Neural progenitor cell (in vitro differentiated cells): ENCODE measurements at regions not wholly inside any gene's neighbourhood (a gene's known extent, or its start where the extent isn't known, plus 50 kb on each side); places are given as distances from the start of the nearest gene placed in this dataset.
A peak's percentile ranks its signal among the peaks of the same experiment; 100 is the strongest.

Source experiments
- DNase-seq: peaks from one replicate; pipeline ENCODE4 v3.0.0-alpha.2; 2016; ENCODE audit warnings: low spot score
- H2AFZ ChIP-seq: fragments of 200-600 bp; sonication (generic); replicated peaks from 2 replicates; pipeline ENCODE4 v1.6.1; 2016; ENCODE audit warnings: antibody characterized with exemption
- H3F3A ChIP-seq: fragments of 200-600 bp; sonication (generic); 2 replicates; pipeline ENCODE4 v1.6.1; 2016; ENCODE audit warnings: antibody characterized with exemption, low read depth
- H3K27ac ChIP-seq: fragments of 200-600 bp; sonication (generic); 2 replicates; pipeline ENCODE4 v1.5.1; 2016; ENCODE audit warnings: mild to moderate bottlenecking
- H3K27me3 ChIP-seq: fragments of 200-600 bp; sonication (generic); 2 replicates; pipeline ENCODE4 v1.6.1; 2016; ENCODE audit warnings: mild to moderate bottlenecking, moderate library complexity
- H3K36me3 ChIP-seq: fragments of 200-600 bp; sonication (generic); 2 replicates; pipeline ENCODE4 v1.5.1; 2016
- H3K4me1 ChIP-seq: fragments of 200-600 bp; sonication (generic); 2 replicates; pipeline ENCODE4 v1.6.1; 2016; ENCODE audit warnings: mixed run types
- H3K4me2 ChIP-seq: fragments of 200-600 bp; sonication (generic); 2 replicates; pipeline ENCODE4 v1.6.1; 2016
- H3K4me3 ChIP-seq: fragments of 200-600 bp; sonication (generic); 2 replicates; pipeline ENCODE4 v1.5.1; 2016
- H3K79me2 ChIP-seq: fragments of 200-600 bp; sonication (generic); 2 replicates; pipeline ENCODE4 v1.6.1; 2016; ENCODE audit warnings: low read depth
- H3K9ac ChIP-seq: fragments of 200-600 bp; sonication (generic); 2 replicates; pipeline ENCODE4 v1.6.1; 2016
- H3K9me3 ChIP-seq: fragments of 200-600 bp; sonication (generic); 2 replicates; pipeline ENCODE4 v1.5.1; 2016; ENCODE audit warnings: low read depth
- H4K20me1 ChIP-seq: fragments of 200-600 bp; sonication (generic); 2 replicates; pipeline ENCODE4 v1.6.1; 2016; ENCODE audit warnings: low read depth
- H3K27ac Mint-ChIP-seq: 3 replicates; pipeline ENCODE4 v1.8.0; 2021; ENCODE audit warnings: mixed read lengths
- H3K27me3 Mint-ChIP-seq: 2 replicates; pipeline ENCODE4 v1.8.0; 2022; ENCODE audit warnings: low read depth, mild to moderate bottlenecking, inconsistent platforms, moderate library complexity, mixed read lengths; ENCODE audit not compliant: insufficient read depth
- H3K36me3 Mint-ChIP-seq: 3 replicates; pipeline ENCODE4 v1.8.0; 2021; ENCODE audit warnings: mixed read lengths
- H3K4me1 Mint-ChIP-seq: 3 replicates; pipeline ENCODE4 v1.8.0; 2021; ENCODE audit warnings: mixed read lengths
- H3K4me3 Mint-ChIP-seq: 3 replicates; pipeline ENCODE4 v1.8.0; 2021; ENCODE audit warnings: mild to moderate bottlenecking, moderate library complexity, mixed read lengths
- H3K9me3 Mint-ChIP-seq: 3 replicates; pipeline ENCODE4 v1.8.0; 2020; ENCODE audit warnings: mixed read lengths
- CTCF ChIP-seq: fragments of 200-600 bp; sonication (generic); IDR thresholded peaks from 2 replicates; pipeline ENCODE4 v1.5.1; 2017; ENCODE audit warnings: antibody characterized with exemption, mild to moderate bottlenecking
- EZH2 ChIP-seq: fragments of 200-600 bp; sonication (generic); IDR thresholded peaks from 2 replicates; pipeline ENCODE4 v1.6.1; 2017; ENCODE audit warnings: antibody characterized with exemption, mild to moderate bottlenecking, moderate library complexity
- EZH2phosphoT487 ChIP-seq: fragments of 200-600 bp; sonication (generic); IDR thresholded peaks from 2 replicates; pipeline ENCODE4 v1.6.1; 2017; ENCODE audit warnings: antibody characterized with exemption

- no peaks in the 10 kb centered on the region for H3K4me1 ChIP-seq
- H3K9me3 ChIP-seq, result peaks cover 4% of the 10 kb centered on the region
- no peak overlapping the region for H3K27ac ChIP-seq
- peak overlapping the region; percentile 82 for H2AFZ ChIP-seq
- Mint-ChIP-seq H3K9me3 (peaks cover 2% of the 10 kb centered on the region), H3K4me1 (peaks cover 6% of the 10 kb centered on the region), H3K36me3 (no peaks in the 10 kb centered on the region), H3K27me3 (peaks cover 3% of the 10 kb centered on the region), H3K27ac (no peak overlapping the region), H3K4me3 (no peak overlapping the region)
- no peaks in the 10 kb centered on the region for H4K20me1 ChIP-seq
- no peak for TF ChIP-seq CTCF
- TF ChIP-seq EZH2, result no peak
- TF ChIP-seq EZH2phosphoT487, result no peak
- H3K79me2 ChIP-seq, result no peaks in the 10 kb centered on the region
- no peak overlapping the region for H3K4me3 ChIP-seq
- no peaks in the 10 kb centered on the region for H3K36me3 ChIP-seq
- peak; percentile 9 for DNase-seq
- no peaks in the 10 kb centered on the region for H3K27me3 ChIP-seq
- no peak overlapping the region for H3K4me2 ChIP-seq
- no peaks in the 10 kb centered on the region for H3F3A ChIP-seq
- H3K9ac ChIP-seq, result no peak overlapping the region
These were observed 262.4 kb upstream of the CDH8 start for GRCh38 chr16:62298600-62298999.

DNA sequence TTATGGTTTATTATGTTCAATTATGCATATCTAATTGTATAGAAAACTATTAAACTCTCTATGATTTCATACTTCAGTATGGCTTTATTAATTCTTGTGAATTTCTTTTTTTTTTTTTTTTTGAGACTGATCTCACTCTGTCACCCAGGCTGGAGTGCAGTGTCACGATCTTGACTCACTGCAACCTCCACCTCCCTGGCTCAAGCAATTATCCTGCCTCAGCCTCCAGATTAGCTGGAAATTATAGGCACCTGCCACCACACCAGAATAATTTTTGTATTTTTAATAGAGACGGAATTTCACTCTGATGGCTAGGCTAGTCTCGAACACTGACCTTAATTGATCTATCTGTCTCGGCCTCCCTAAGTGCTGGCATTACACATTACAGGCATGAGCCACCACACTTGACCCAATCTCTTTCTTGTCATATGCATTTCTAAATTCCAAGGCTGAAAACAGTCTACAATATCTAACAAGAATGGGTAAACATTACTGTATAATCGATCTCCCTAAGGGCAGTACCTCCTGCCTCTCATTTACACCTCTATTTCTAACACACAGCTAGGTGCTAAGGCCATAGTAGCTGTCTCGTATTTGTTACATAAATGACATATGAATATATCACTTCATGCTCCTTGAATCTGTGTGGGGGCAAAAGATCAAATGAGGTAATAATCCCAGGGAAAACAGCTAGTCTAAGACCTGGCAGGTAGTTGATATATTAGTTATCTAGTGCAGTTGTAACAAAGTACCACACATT, 258.2 kb upstream of the CDH8 start:
- no peak overlapping the region for H3K4me2 ChIP-seq
- no peak for DNase-seq
- H3K4me1 ChIP-seq, result no peaks in the 10 kb centered on the region
- Mint-ChIP-seq H3K27me3 (no peaks in the 10 kb centered on the region), H3K4me1 (peaks cover 6% of the 10 kb centered on the region), H3K36me3 (no peaks in the 10 kb centered on the region), H3K4me3 (no peak overlapping the region), H3K9me3 (no peaks in the 10 kb centered on the region), H3K27ac (no peak overlapping the region)
- H3K4me3 ChIP-seq, result no peak overlapping the region
- TF ChIP-seq EZH2phosphoT487 (no peak), CTCF (no peak), EZH2 (no peak)
- H3K9me3 ChIP-seq, result no peaks in the 10 kb centered on the region
- no peak overlapping the region for H3K27ac ChIP-seq
- no peaks in the 10 kb centered on the region for H3K27me3 ChIP-seq
- no peak overlapping the region for H3K9ac ChIP-seq
- no peaks in the 10 kb centered on the region for H4K20me1 ChIP-seq
- no peaks in the 10 kb centered on the region for H3F3A ChIP-seq
- H3K79me2 ChIP-seq, result no peaks in the 10 kb centered on the region
- H3K36me3 ChIP-seq, result no peaks in the 10 kb centered on the region
- no peak overlapping the region for H2AFZ ChIP-seq

DNA sequence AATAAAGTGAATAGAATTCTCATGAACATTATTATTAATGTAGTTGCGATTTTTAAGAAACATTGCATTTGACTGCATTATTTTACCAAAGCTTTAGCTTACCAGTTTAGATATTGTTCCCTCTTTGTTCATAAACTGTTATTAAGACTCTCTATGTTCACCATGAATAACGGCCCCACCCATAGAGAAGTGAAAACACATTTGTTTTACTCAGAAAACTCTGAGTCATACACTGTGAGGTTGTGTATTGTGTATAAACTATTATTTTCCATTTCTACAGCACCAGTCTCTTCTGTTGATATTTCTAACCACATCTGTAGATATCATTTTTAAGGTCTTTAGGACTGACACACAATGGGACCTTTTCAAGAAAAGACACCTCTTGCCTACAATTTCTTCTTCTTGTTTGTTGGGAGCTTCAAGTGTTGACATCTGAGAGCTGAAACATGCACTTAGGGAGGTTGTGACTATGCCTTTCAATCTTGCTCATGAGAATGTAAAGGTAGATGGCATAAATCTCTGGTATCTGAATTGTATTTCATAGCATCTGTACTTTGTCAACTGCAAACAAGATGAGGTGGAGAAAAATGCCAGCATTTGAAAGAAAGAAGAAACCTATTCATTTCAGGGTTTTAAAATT, 252.9 kb upstream of the CDH8 start:
- Mint-ChIP-seq H3K9me3 (no peaks in the 10 kb centered on the region), H3K27me3 (no peaks in the 10 kb centered on the region), H3K27ac (no peak overlapping the region), H3K36me3 (no peaks in the 10 kb centered on the region), H3K4me3 (no peak overlapping the region), H3K4me1 (no peaks in the 10 kb centered on the region)
- Histone ChIP-seq H3K4me1 (no peaks in the 10 kb centered on the region), H2AFZ (no peak overlapping the region), H3K79me2 (no peaks in the 10 kb centered on the region), H3K36me3 (no peaks in the 10 kb centered on the region), H3K9ac (no peak overlapping the region), H4K20me1 (no peaks in the 10 kb centered on the region), H3K9me3 (no peaks in the 10 kb centered on the region), H3K4me3 (no peak overlapping the region), H3K4me2 (no peak overlapping the region), H3K27ac (no peak overlapping the region), H3F3A (no peaks in the 10 kb centered on the region), H3K27me3 (no peaks in the 10 kb centered on the region)
- TF ChIP-seq EZH2, result no peak
- no peak for TF ChIP-seq EZH2phosphoT487
- no peak for TF ChIP-seq CTCF
- no peak for DNase-seq
